ENCODE measurements at regions not wholly inside any gene's neighbourhood (a gene's known extent, or its start where the extent isn't known, plus 50 kb on each side); places are given as distances from the start of the nearest gene placed in this dataset.

DNA sequence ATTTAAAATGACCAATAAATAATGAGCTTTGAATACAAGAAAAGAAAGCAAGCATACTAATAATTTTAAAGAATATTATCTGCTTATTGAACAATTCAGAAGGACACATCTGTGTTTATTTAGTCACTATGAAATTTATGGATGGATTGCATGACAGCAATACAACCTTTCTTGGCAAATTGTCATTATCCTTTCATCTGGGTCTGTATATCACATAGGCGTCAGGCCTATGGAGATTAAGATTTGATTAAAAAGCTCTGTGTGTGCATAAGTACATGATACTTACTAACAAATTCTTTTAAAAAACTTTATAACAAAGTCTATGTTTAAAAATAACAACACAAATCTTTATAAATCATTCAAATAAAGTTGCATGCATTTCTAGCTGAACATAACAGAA lies 1394.4 kb downstream of the KHDRBS2 start:
- Histone ChIP-seq H3K4me3 (no peak overlapping the region), H3K27ac (ENCODE audit: extremely low read depth, low read depth, low read length) (no peak overlapping the region), H3K27me3 (ENCODE audit: control insufficient read depth in 2 of 2, insufficient read depth in 2 of 2, low read length in 2 of 2) (no peaks in the 10 kb centered on the region), H3K4me1 (replicated peaks in 1 of 2; ENCODE audit: control insufficient read depth in 2 of 2, insufficient read depth in 2 of 2, low read length in 2 of 2) (no peaks in the 10 kb centered on the region), H3K4me2 (ENCODE audit: insufficient read depth, low read length) (no peak overlapping the region), H4K20me1 (replicated peaks; ENCODE audit: control insufficient read depth, insufficient read depth, low read length) (no peaks in the 10 kb centered on the region), H3K9me1 (ENCODE audit: control insufficient read depth, insufficient read depth, low read length) (no peaks in the 10 kb centered on the region), H3K79me2 (ENCODE audit: control insufficient read depth, insufficient read depth, low read length) (no peaks in the 10 kb centered on the region), H3K9me3 (replicated peaks; ENCODE audit: control insufficient read depth, insufficient read depth, low read depth, low read length) (no peaks in the 10 kb centered on the region), H3K9ac (ENCODE audit: insufficient read depth in 1 of 2, low read depth in 2 of 2, low read length in 2 of 2) (no peak overlapping the region), H2AFZ (ENCODE audit: low read depth, low read length) (no peak overlapping the region), H3K36me3 (ENCODE audit: control insufficient read depth, insufficient read depth, low read length) (no peaks in the 10 kb centered on the region)
- WGBS (ENCODE audit: insufficient coverage, low coverage, missing lambda C conversion rate) = 0% methylated on average over 1 of the region's 1 CpG
- ChIA-PET CTCF (ENCODE audit: low intra/inter-chr PET ratio) (no interaction called here), POLR2A (no interaction called here)
- in situ Hi-C loops (cut with MboI) = no loop called here
- BruUV-seq (replicated peaks) = no TSS peak
- intact Hi-C loops (cut with micrococcal nuclease) = no loop called here
- ATAC-seq (no peak), DNase-seq (ENCODE audit: extremely low read depth in 1 of 4, low spot score in 3 of 4) (no peak), FAIRE-seq (no peak)
- TF ChIP-seq ETV6 (IDR thresholded peaks at IDR 0.05; ENCODE audit: borderline replicate concordance in 1 of 2, low read depth in 2 of 2, low read length in 1 of 2) (no peak), ETV6 (CRISPR knock-in tag; IDR thresholded peaks at IDR 0.05; ENCODE audit: borderline replicate concordance) (no peak), CBFA2T2 (conservative IDR thresholded peaks at IDR 0.05) (no peak), ZNF444 (CRISPR knock-in tag; IDR thresholded peaks at IDR 0.05) (no peak), FOXK1 (CRISPR knock-in tag; IDR thresholded peaks at IDR 0.05; ENCODE audit: borderline replicate concordance) (no peak), XRCC4 (IDR thresholded peaks at IDR 0.05; ENCODE audit: extremely low read depth, insufficient read depth, insufficient read length) (no peak), TAL1 (IDR thresholded peaks at IDR 0.05) (no peak), ZNF23 (CRISPR knock-in tag; IDR thresholded peaks at IDR 0.05) (no peak), CHD1 (IDR thresholded peaks at IDR 0.05; ENCODE audit: low read length) (no peak), ZBTB17 (CRISPR knock-in tag; IDR thresholded peaks at IDR 0.05) (no peak)
- TF ChIP-seq, protein P1, sequence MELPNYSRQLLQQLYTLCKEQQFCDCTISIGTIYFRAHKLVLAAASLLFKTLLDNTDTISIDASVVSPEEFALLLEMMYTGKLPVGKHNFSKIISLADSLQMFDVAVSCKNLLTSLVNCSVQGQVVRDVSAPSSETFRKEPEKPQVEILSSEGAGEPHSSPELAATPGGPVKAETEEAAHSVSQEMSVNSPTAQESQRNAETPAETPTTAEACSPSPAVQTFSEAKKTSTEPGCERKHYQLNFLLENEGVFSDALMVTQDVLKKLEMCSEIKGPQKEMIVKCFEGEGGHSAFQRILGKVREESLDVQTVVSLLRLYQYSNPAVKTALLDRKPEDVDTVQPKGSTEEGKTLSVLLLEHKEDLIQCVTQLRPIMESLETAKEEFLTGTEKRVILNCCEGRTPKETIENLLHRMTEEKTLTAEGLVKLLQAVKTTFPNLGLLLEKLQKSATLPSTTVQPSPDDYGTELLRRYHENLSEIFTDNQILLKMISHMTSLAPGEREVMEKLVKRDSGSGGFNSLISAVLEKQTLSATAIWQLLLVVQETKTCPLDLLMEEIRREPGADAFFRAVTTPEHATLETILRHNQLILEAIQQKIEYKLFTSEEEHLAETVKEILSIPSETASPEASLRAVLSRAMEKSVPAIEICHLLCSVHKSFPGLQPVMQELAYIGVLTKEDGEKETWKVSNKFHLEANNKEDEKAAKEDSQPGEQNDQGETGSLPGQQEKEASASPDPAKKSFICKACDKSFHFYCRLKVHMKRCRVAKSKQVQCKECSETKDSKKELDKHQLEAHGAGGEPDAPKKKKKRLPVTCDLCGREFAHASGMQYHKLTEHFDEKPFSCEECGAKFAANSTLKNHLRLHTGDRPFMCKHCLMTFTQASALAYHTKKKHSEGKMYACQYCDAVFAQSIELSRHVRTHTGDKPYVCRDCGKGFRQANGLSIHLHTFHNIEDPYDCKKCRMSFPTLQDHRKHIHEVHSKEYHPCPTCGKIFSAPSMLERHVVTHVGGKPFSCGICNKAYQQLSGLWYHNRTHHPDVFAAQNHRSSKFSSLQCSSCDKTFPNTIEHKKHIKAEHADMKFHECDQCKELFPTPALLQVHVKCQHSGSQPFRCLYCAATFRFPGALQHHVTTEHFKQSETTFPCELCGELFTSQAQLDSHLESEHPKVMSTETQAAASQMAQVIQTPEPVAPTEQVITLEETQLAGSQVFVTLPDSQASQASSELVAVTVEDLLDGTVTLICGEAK (IDR thresholded peaks at IDR 0.05) = no peak
- TF ChIP-seq, protein P1 (CRISPR knock-in tag; IDR thresholded peaks at IDR 0.05) = no peak
- TF ChIP-seq, protein P2, sequence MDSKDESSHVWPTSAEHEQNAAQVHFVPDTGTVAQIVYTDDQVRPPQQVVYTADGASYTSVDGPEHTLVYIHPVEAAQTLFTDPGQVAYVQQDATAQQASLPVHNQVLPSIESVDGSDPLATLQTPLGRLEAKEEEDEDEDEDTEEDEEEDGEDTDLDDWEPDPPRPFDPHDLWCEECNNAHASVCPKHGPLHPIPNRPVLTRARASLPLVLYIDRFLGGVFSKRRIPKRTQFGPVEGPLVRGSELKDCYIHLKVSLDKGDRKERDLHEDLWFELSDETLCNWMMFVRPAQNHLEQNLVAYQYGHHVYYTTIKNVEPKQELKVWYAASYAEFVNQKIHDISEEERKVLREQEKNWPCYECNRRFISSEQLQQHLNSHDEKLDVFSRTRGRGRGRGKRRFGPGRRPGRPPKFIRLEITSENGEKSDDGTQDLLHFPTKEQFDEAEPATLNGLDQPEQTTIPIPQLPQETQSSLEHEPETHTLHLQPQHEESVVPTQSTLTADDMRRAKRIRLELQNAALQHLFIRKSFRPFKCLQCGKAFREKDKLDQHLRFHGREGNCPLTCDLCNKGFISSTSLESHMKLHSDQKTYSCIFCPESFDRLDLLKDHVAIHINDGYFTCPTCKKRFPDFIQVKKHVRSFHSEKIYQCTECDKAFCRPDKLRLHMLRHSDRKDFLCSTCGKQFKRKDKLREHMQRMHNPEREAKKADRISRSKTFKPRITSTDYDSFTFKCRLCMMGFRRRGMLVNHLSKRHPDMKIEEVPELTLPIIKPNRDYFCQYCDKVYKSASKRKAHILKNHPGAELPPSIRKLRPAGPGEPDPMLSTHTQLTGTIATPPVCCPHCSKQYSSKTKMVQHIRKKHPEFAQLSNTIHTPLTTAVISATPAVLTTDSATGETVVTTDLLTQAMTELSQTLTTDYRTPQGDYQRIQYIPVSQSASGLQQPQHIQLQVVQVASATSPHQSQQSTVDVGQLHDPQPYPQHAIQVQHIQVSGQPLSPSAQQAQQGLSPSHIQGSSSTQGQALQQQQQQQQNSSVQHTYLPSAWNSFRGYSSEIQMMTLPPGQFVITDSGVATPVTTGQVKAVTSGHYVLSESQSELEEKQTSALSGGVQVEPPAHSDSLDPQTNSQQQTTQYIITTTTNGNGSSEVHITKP (IDR thresholded peaks at IDR 0.05; ENCODE audit: partially characterized antibody) = no peak
